C4-2B (cell line): ENCODE measurements at regions not wholly inside any gene's neighbourhood (a gene's known extent, or its start where the extent isn't known, plus 50 kb on each side); places are given as distances from the start of the nearest gene placed in this dataset.

Experiments used
- ZFX ChIP-seq: fragments of 450-650 bp; IDR thresholded peaks from 2 replicates; pipeline ENCODE4 v1.6.1; 2017
- TF ChIP-seq, protein P1 (sequence below): fragments of 450-650 bp; conservative IDR thresholded peaks from 2 replicates; pipeline ENCODE4 v1.5.1; 2017; ENCODE audit warnings: mild to moderate bottlenecking

DNA sequence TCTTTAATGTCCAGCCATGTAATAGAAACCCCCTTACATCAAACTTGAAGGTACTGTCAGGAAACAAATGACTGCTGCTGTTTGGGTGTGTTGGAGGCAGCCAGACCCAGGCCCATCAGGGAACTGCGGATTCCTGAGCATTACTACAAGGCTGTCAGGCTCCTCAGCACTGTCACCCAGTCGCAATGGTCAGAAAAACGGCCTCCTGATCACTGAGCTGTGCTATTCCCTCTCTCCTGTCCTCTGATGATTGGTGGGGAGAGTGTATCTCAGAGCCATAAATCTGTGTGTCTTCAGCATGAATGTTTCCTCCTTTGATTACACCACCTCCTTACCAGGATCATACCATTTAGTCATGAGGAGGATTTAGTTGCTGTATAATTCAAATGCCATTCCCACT is 135.2 kb upstream of the GADL1 start:
- TF ChIP-seq, protein P1, sequence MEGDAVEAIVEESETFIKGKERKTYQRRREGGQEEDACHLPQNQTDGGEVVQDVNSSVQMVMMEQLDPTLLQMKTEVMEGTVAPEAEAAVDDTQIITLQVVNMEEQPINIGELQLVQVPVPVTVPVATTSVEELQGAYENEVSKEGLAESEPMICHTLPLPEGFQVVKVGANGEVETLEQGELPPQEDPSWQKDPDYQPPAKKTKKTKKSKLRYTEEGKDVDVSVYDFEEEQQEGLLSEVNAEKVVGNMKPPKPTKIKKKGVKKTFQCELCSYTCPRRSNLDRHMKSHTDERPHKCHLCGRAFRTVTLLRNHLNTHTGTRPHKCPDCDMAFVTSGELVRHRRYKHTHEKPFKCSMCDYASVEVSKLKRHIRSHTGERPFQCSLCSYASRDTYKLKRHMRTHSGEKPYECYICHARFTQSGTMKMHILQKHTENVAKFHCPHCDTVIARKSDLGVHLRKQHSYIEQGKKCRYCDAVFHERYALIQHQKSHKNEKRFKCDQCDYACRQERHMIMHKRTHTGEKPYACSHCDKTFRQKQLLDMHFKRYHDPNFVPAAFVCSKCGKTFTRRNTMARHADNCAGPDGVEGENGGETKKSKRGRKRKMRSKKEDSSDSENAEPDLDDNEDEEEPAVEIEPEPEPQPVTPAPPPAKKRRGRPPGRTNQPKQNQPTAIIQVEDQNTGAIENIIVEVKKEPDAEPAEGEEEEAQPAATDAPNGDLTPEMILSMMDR = no peak
- TF ChIP-seq ZFX = no peak
